ENCODE measurements at regions not wholly inside any gene's neighbourhood (a gene's known extent, or its start where the extent isn't known, plus 50 kb on each side); places are given as distances from the start of the nearest gene placed in this dataset.

DNA sequence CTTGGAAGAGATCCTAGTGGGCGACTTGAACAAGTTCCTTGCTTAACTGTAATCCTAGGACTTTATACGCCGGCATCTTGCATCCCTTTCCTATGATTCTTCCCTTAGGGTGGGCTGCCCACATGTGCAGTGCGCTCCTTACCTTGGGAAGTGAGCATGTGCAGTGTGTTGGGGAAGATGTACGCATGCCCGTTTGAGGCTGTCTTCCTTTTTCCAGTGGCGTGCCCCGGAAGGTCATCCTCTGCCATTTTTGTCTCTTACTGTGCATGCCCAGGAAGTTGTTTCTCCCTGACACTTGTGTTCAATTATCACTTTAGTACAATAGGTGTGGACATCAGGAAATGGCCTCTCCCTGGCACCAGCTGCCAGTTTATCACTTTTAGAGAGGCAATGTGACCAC, 936.5 kb downstream of the TBC1D22A start:
- ChIA-PET CTCF (no interaction called here), RAD21 (ENCODE audit: low non-redundant PET in 1 of 2, low total read pairs in 2 of 2, uncharacterized antibody in 2 of 2, unreplicated experiment in 2 of 2) (no interaction called here), POLR2A (no interaction called here)
- H3K79me2 ChIP-seq (ENCODE audit: insufficient read depth, low read length), result no peaks in the 10 kb centered on the region
- ATAC-seq (no peak), DNase-seq (ENCODE audit: low read depth, low spot score) (no peak)
- H3K4me1 ChIP-seq (ENCODE audit: control insufficient read depth in 1 of 2, insufficient read depth in 2 of 2, low read length in 2 of 2), result no peaks in the 10 kb centered on the region
- H2AFZ ChIP-seq (ENCODE audit: low read depth, low read length, poor library complexity, severe bottlenecking), result no peak overlapping the region
- no peaks in the 10 kb centered on the region for H4K20me1 ChIP-seq (ENCODE audit: insufficient read depth)
- no peaks in the 10 kb centered on the region for H3K9me3 ChIP-seq (ENCODE audit: control insufficient read depth in 1 of 2, insufficient read depth in 1 of 2, low read depth in 1 of 2, low read length in 2 of 2)
- H3K27me3 ChIP-seq (ENCODE audit: insufficient read depth, low read length), result no peaks in the 10 kb centered on the region
- H3K9me2 ChIP-seq (ENCODE audit: insufficient read depth), result no peaks in the 10 kb centered on the region
- no peak overlapping the region for H3K9ac ChIP-seq (ENCODE audit: low read length)
- H3K4me3 ChIP-seq (replicated peaks in 1 of 2; ENCODE audit: low read depth in 1 of 2, low read length in 2 of 2), result no peak overlapping the region
- no peaks in the 10 kb centered on the region for H3K36me3 ChIP-seq (ENCODE audit: control insufficient read depth in 1 of 2, insufficient read depth in 2 of 2, low read length in 2 of 2)
- BruUV-seq (replicated peaks), result no TSS peak
- TF ChIP-seq JUND (IDR thresholded peaks at IDR 0.05) (no peak), SIN3A (IDR thresholded peaks at IDR 0.05; ENCODE audit: low read depth) (no peak), EZH2phosphoT487 (IDR thresholded peaks at IDR 0.05; ENCODE audit: borderline replicate concordance) (no peak), ZBTB33 (IDR thresholded peaks at IDR 0.05; ENCODE audit: extremely low read depth, insufficient replicate concordance, low read length) (no peak), TCF7L2 (IDR thresholded peaks at IDR 0.05; ENCODE audit: borderline replicate concordance, extremely low read depth, insufficient read depth, insufficient read length) (no peak), FOSL1 (IDR thresholded peaks at IDR 0.05; ENCODE audit: low read depth) (no peak)
- TF ChIP-seq, protein P1, sequence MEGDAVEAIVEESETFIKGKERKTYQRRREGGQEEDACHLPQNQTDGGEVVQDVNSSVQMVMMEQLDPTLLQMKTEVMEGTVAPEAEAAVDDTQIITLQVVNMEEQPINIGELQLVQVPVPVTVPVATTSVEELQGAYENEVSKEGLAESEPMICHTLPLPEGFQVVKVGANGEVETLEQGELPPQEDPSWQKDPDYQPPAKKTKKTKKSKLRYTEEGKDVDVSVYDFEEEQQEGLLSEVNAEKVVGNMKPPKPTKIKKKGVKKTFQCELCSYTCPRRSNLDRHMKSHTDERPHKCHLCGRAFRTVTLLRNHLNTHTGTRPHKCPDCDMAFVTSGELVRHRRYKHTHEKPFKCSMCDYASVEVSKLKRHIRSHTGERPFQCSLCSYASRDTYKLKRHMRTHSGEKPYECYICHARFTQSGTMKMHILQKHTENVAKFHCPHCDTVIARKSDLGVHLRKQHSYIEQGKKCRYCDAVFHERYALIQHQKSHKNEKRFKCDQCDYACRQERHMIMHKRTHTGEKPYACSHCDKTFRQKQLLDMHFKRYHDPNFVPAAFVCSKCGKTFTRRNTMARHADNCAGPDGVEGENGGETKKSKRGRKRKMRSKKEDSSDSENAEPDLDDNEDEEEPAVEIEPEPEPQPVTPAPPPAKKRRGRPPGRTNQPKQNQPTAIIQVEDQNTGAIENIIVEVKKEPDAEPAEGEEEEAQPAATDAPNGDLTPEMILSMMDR (IDR thresholded peaks at IDR 0.05 in 2 of 3, conservative IDR thresholded peaks at IDR 0.05 in 1 of 3; ENCODE audit: borderline replicate concordance in 1 of 3, insufficient read depth in 1 of 3, low read depth in 2 of 3, low read length in 2 of 3), result no peak
- no peak overlapping the region for H3K4me2 ChIP-seq (ENCODE audit: low read length)
- no peak overlapping the region for H3K27ac ChIP-seq (ENCODE audit: low read depth, low read length)
- intact Hi-C loops (cut with micrococcal nuclease), result no loop called here
